Right lobe of liver (tissue), 6 donors: ENCODE measurements at regions not wholly inside any gene's neighbourhood (a gene's known extent, or its start where the extent isn't known, plus 50 kb on each side); places are given as distances from the start of the nearest gene placed in this dataset.

Experiments
- ATAC-seq, 4 donors: fragments of 200-7000 bp; cut with Tn5 transposase; one replicate each; pipeline ENCODE4 v1.9.1; 2020; ENCODE audit warnings: mild to moderate bottlenecking in 4 of 4, moderate library complexity in 4 of 4
- DNase-seq, 3 donors: peaks; one replicate each; pipeline ENCODE4 v3.0.0-alpha.2; 2020
- H3K27ac ChIP-seq, 3 donors: fragments of 200-600 bp; one replicate each; pipeline ENCODE4 v1.8.0; 2022
- H3K27me3 ChIP-seq, 2 donors: fragments of 200-600 bp; one replicate each; pipeline ENCODE4 v1.8.0; 2022
- H3K36me3 ChIP-seq, 4 donors: fragments of 200-600 bp; sonication (generic) in 1 of 4; one replicate each; pipeline versions ENCODE4 v1.5.1 to v1.8.0; 2017 to 2022; ENCODE audit warnings: control low read depth in 1 of 4
- H3K4me1 ChIP-seq, 4 donors: fragments of 200-600 bp; sonication (generic) in 1 of 4; one replicate each; pipeline versions ENCODE4 v1.5.1 to v1.8.0; 2017 to 2022; ENCODE audit warnings: control low read depth in 1 of 4
- H3K4me3 ChIP-seq, 3 donors: fragments of 200-600 bp; one replicate each; pipeline ENCODE4 v1.8.0; 2022
- H3K9me3 ChIP-seq, 4 donors: fragments of 200-600 bp; sonication (generic) in 1 of 4; one replicate each; pipeline versions ENCODE4 v1.5.1 to v1.8.0; 2017 to 2022; ENCODE audit warnings: control low read depth in 1 of 4
- POLR2A ChIP-seq: fragments of 450-650 bp; IDR thresholded peaks from one replicate; pipeline ENCODE4 v1.6.1; 2017; ENCODE audit warnings: antibody characterized with exemption, mild to moderate bottlenecking
- WGBS: methylation state at CpG from one replicate; pipeline ENCODE4 v1.1.6; 2018; ENCODE audit warnings: low coverage, low lambda C conversion rate; ENCODE audit not compliant: insufficient coverage; ENCODE audit errors: missing lambda C conversion rate; 5-methylcytosine and 5-hydroxymethylcytosine counted together
- intact Hi-C, 2 donors: fragments of 100-400 bp; cut with DNase I; formaldehyde crosslinking; loops; one replicate each; pipeline versions ENCODE4 v1.11.2 to v1.14.1; 2022
- TF ChIP-seq, protein P1 (sequence below), 4 donors: fragments of 200-600 bp in 3 of 4; fragments of 450-650 bp in 1 of 4; IDR thresholded peaks; one replicate each; pipeline versions ENCODE4 v1.5.1 to v1.8.0; 2016 to 2022; ENCODE audit warnings: antibody characterized with exemption in 4 of 4, mild to moderate bottlenecking in 2 of 4
- donor health status: DM: no; HTN: yes; CAD: no.
- donor health status: DM: no; HTN: no; CAD: no.
- donor health status: DM: no; HTN: no; CAD: no.
- donor health status: DM: no; HTN: yes; CAD: no.
- donor health status: DM: no; HTN: yes; CAD: no.

GRCh38 chr15:94033683-94034020 lies 197.7 kb upstream of the MCTP2 start:
- H3K27ac ChIP-seq = no peak overlapping the region
- 77% methylated on average over 3 of the region's 17 CpGs for WGBS
- DNase-seq (no peak), ATAC-seq (no peak)
- H3K27me3 ChIP-seq = no peaks in the 10 kb centered on the region
- H3K4me3 ChIP-seq = no peak overlapping the region
- H3K4me1 ChIP-seq = no peaks in the 10 kb centered on the region
- TF ChIP-seq, protein P1, sequence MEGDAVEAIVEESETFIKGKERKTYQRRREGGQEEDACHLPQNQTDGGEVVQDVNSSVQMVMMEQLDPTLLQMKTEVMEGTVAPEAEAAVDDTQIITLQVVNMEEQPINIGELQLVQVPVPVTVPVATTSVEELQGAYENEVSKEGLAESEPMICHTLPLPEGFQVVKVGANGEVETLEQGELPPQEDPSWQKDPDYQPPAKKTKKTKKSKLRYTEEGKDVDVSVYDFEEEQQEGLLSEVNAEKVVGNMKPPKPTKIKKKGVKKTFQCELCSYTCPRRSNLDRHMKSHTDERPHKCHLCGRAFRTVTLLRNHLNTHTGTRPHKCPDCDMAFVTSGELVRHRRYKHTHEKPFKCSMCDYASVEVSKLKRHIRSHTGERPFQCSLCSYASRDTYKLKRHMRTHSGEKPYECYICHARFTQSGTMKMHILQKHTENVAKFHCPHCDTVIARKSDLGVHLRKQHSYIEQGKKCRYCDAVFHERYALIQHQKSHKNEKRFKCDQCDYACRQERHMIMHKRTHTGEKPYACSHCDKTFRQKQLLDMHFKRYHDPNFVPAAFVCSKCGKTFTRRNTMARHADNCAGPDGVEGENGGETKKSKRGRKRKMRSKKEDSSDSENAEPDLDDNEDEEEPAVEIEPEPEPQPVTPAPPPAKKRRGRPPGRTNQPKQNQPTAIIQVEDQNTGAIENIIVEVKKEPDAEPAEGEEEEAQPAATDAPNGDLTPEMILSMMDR (IDR thresholded peaks at IDR 0.05) = no peak
- TF ChIP-seq POLR2A = no peak
- no peaks in the 10 kb centered on the region for H3K9me3 ChIP-seq
- H3K36me3 ChIP-seq = no peaks in the 10 kb centered on the region
- intact Hi-C loops = no loop called here

- Histone ChIP-seq H3K4me3 (no peak overlapping the region), H3K4me1 (no peaks in the 10 kb centered on the region), H3K36me3 (no peaks in the 10 kb centered on the region), H3K27me3 (no peaks in the 10 kb centered on the region), H3K9me3 (no peaks in the 10 kb centered on the region), H3K27ac (no peak overlapping the region)
- no peak for DNase-seq
- intact Hi-C loops = no loop called here
- no peak for ATAC-seq
- 34% methylated on average over 8 of the region's 8 CpGs for WGBS
- TF ChIP-seq POLR2A = no peak
- TF ChIP-seq, protein P1 (IDR thresholded peaks at IDR 0.05) = no peak
These were observed 198.2 kb upstream of the MCTP2 start for GRCh38 chr15:94033014-94033682.

DNA sequence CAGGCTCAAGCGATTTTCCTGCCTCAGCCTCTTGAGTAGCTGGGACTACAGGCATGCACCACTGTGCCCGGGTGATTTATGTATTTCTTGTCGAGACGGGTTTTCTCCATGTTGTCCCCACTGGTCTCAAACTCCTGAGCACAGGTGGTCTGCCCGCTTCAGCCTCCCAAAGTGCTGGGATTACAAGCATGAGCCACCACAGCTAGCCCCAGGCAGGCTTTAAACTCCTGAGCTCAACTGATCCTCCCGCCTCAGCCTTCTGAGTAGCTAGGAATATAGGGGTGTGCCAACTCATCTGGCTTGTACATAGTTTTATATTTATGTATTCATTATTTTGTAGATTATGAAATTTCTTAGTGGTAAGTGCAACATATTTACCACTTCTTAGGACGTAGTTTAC lies 198.8 kb upstream of the MCTP2 start:
- no peak overlapping the region for H3K4me3 ChIP-seq
- H3K36me3 ChIP-seq = no peaks in the 10 kb centered on the region
- ATAC-seq (no peak), DNase-seq (no peak)
- H3K4me1 ChIP-seq = no peaks in the 10 kb centered on the region
- no peak overlapping the region for H3K27ac ChIP-seq
- WGBS = 67% methylated on average over 7 of the region's 7 CpGs
- TF ChIP-seq, protein P1 (IDR thresholded peaks at IDR 0.05) = no peak
- TF ChIP-seq POLR2A = no peak
- intact Hi-C loops = no loop called here
- H3K27me3 ChIP-seq = no peaks in the 10 kb centered on the region
- no peaks in the 10 kb centered on the region for H3K9me3 ChIP-seq

DNA sequence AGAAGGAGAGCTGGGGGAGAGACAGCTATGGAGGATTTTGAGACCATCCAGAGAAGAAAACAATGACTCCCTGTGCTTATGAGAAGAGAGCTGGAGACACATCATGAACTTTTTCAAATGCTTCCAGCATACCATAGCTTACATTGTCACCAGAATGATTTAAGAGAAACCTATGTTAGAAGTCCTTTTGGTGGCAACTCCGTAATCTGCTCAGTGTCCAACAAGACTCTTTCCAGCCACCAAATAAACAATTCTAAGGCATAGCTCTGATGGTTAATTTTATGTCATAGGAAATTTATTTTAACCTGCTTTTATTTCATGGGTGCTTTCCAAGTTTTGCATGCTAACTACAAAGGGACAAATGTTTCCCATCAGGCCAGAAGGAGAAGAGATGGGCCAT lies 200.3 kb upstream of the MCTP2 start:
- H3K9me3 ChIP-seq = no peaks in the 10 kb centered on the region
- no peaks in the 10 kb centered on the region for H3K27me3 ChIP-seq
- no peak overlapping the region for H3K27ac ChIP-seq
- H3K4me1 ChIP-seq = no peaks in the 10 kb centered on the region
- DNase-seq = no peak
- WGBS = 87% methylated on average over 1 of the region's 1 CpG
- no peak for ATAC-seq
- no peaks in the 10 kb centered on the region for H3K36me3 ChIP-seq
- no peak for TF ChIP-seq POLR2A
- TF ChIP-seq, protein P1 (IDR thresholded peaks at IDR 0.05) = no peak
- H3K4me3 ChIP-seq = no peak overlapping the region
- intact Hi-C loops = no loop called here

DNA sequence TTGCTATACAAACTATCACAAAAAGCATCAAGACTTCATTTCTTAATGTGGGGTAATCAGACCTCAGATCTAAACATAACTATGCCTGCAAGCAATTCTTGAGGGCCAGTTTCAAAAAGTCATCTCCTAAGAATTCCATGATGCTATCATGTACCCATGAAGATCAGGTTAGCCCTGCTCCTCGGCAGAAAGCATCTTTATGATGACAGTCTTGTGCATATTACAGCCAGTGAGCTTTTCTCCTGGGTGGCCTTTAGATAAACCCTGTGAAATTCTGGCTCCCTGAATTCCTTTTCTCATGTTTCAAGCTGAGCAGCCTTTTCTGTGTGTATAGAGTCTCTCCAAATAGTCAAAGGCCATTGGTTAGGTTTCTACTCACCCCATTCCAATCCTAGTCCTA lies 201.9 kb upstream of the MCTP2 start:
- Histone ChIP-seq H3K9me3 (no peaks in the 10 kb centered on the region), H3K4me1 (no peaks in the 10 kb centered on the region), H3K27ac (no peak overlapping the region), H3K4me3 (no peak overlapping the region), H3K27me3 (no peaks in the 10 kb centered on the region), H3K36me3 (no peaks in the 10 kb centered on the region)
- ATAC-seq (no peak), DNase-seq (no peak)
- TF ChIP-seq, protein P1 (IDR thresholded peaks at IDR 0.05) = no peak
- no peak for TF ChIP-seq POLR2A
- intact Hi-C loops = no loop called here
- WGBS = 14% methylated on average over 1 of the region's 1 CpG
